H1 (cell line): ENCODE measurements at regions not wholly inside any gene's neighbourhood (a gene's known extent, or its start where the extent isn't known, plus 50 kb on each side); places are given as distances from the start of the nearest gene placed in this dataset.

ENCODE experiments used
- ATF3 ChIP-seq: IDR thresholded peaks from 2 replicates; pipeline ENCODE4 v1.6.1; 2011; ENCODE audit warnings: low read depth, mild to moderate bottlenecking, low read length; ENCODE audit not compliant: insufficient read depth

- no peak for TF ChIP-seq ATF3
Observed at GRCh38 chr1:185477638-185478580, 160.9 kb upstream of the IVNS1ABP start (continued).
